Transverse colon (tissue), 4 donors: ENCODE measurements at regions not wholly inside any gene's neighbourhood (a gene's known extent, or its start where the extent isn't known, plus 50 kb on each side); places are given as distances from the start of the nearest gene placed in this dataset.

ENCODE experiments used
- CTCF ChIP-seq, 5 experiments: fragments of 200-600 bp in 3 of 5; fragments of 450-650 bp in 2 of 5; sonication (generic) in 3 of 5; IDR thresholded peaks; 1 replicate in 2 of 5; 2 replicates in 3 of 5; pipeline ENCODE4 v1.5.1; 2016 to 2017; ENCODE audit warnings: antibody characterized with exemption in 5 of 5, inconsistent platforms in 3 of 5, mild to moderate bottlenecking in 2 of 5, moderate library complexity in 1 of 5
- POLR2A ChIP-seq: fragments of 450-650 bp; IDR thresholded peaks from one replicate; pipeline ENCODE4 v1.6.1; 2016; ENCODE audit warnings: antibody characterized with exemption, mild to moderate bottlenecking, moderate library complexity
- POLR2AphosphoS5 ChIP-seq, 3 donors: sonication (generic); formaldehyde crosslinking; IDR thresholded peaks; one replicate each; pipeline ENCODE4 v1.6.1; 2016; ENCODE audit warnings: antibody characterized with exemption in 3 of 3

- TF ChIP-seq CTCF (IDR thresholded peaks at IDR 0.05) (no peak), POLR2A (no peak), POLR2AphosphoS5 (IDR thresholded peaks at IDR 0.05) (no peak)
These were observed 69.6 kb downstream of the SPRY1 start for GRCh38 chr4:123466080-123466785.
